Esophagus squamous epithelium (tissue), 5 donors: ENCODE measurements at regions not wholly inside any gene's neighbourhood (a gene's known extent, or its start where the extent isn't known, plus 50 kb on each side); places are given as distances from the start of the nearest gene placed in this dataset.

ENCODE experiments used
- DNase-seq: peaks from one replicate; lab custom pipeline; 2025; lab: John Stamatoyannopoulos, UW
- H3K27ac ChIP-seq, 4 donors: fragments of 200-600 bp; sonication (generic); one replicate each; pipeline ENCODE4 v1.5.1; 2016 to 2019; ENCODE audit warnings: mild to moderate bottlenecking in 1 of 4
- H3K27me3 ChIP-seq, 4 donors: fragments of 200-600 bp; sonication (generic); 1 replicate in 3 of 4; 2 replicates in 1 of 4; pipeline versions ENCODE4 v1.5.1 to v1.6.0; 2017 to 2021; ENCODE audit warnings: antibody characterized with exemption in 1 of 4
- H3K36me3 ChIP-seq, 3 donors: fragments of 200-600 bp; sonication (generic); one replicate each; pipeline ENCODE4 v1.5.1; 2016 to 2019
- H3K4me1 ChIP-seq, 3 donors: fragments of 200-600 bp; sonication (generic); one replicate each; pipeline ENCODE4 v1.5.1; 2017 to 2019
- H3K4me3 ChIP-seq, 4 donors: fragments of 200-600 bp; sonication (generic); 1 replicate in 3 of 4; 2 replicates in 1 of 4; pipeline ENCODE4 v1.5.1; 2016 to 2019; ENCODE audit warnings: mild to moderate bottlenecking in 2 of 4, moderate library complexity in 1 of 4
- H3K9me3 ChIP-seq, 3 donors: fragments of 200-600 bp; sonication (generic); one replicate each; pipeline ENCODE4 v1.5.1; 2016 to 2019
- CTCF ChIP-seq, 6 experiments: fragments of 450-650 bp in 4 of 6; fragments of 200-600 bp in 2 of 6; sonication (generic) in 2 of 6; IDR thresholded peaks; one replicate each; pipeline ENCODE4 v1.5.1; 2016 to 2019; ENCODE audit warnings: antibody characterized with exemption in 6 of 6, mild to moderate bottlenecking in 4 of 6, moderate library complexity in 4 of 6
- POLR2A ChIP-seq, 4 donors: fragments of 450-650 bp; IDR thresholded peaks; one replicate each; pipeline ENCODE4 v1.6.1; 2017; ENCODE audit warnings: antibody characterized with exemption in 4 of 4, mild to moderate bottlenecking in 4 of 4, moderate library complexity in 3 of 4
- WGBS, 2 donors: methylation state at CpG; one replicate each; pipeline ENCODE4 v1.1.5; 2018; 5-methylcytosine and 5-hydroxymethylcytosine counted together
- intact Hi-C: fragments of 100-400 bp; cut with DNase I; formaldehyde crosslinking; loops from one replicate; pipeline ENCODE4 v1.15.0; 2022
- donor health status: DM: yes; HTN: yes; CAD: no.

- no peak for DNase-seq
- WGBS, 2 donors: 44 to 83% methylated on average over 1 of the region's 1 CpG
- H3K27ac ChIP-seq: no peak overlapping the region
- H3K9me3 ChIP-seq: no peaks in the 10 kb centered on the region
- no peak for TF ChIP-seq POLR2A (IDR thresholded peaks at IDR 0.05)
- TF ChIP-seq CTCF (IDR thresholded peaks at IDR 0.05): no peak
- no peaks in the 10 kb centered on the region for H3K4me1 ChIP-seq
- no peaks in the 10 kb centered on the region for H3K27me3 ChIP-seq
- no peaks in the 10 kb centered on the region for H3K36me3 ChIP-seq
- no peak overlapping the region for H3K4me3 ChIP-seq
- intact Hi-C loops: no loop called here
Observed at GRCh38 chrX:42546800-42547199, 231.2 kb downstream of the PPP1R2C start.

DNA sequence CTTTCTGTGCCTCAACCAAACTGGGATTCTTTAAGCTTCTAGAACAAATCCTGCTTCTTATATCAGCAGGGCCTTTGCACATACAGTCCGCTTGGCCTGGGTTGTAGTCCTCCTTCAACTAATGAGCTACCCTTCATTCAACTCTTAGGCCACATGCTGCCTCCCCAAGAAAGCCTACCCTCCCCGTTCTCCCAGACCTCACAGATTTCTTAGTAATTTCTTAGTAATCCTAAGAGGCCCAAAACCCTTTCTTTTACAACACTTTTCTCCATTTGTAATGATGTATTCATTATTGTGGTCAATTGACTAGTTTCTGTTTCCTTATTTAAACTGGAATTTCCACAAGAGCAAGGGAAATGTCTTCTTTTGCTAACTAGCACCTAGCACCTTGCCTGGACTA, 233.1 kb downstream of the PPP1R2C start:
- Histone ChIP-seq H3K27me3 (no peaks in the 10 kb centered on the region), H3K27ac (no peak overlapping the region), H3K4me3 (no peak overlapping the region), H3K4me1 (no peaks in the 10 kb centered on the region), H3K9me3 (no peaks in the 10 kb centered on the region), H3K36me3 (no peaks in the 10 kb centered on the region)
- WGBS, 2 donors: 69 to 94% methylated on average over 2 of the region's 2 CpGs
- TF ChIP-seq POLR2A (IDR thresholded peaks at IDR 0.05): no peak
- no peak for TF ChIP-seq CTCF (IDR thresholded peaks at IDR 0.05)
- intact Hi-C loops: no loop called here
- no peak for DNase-seq

DNA sequence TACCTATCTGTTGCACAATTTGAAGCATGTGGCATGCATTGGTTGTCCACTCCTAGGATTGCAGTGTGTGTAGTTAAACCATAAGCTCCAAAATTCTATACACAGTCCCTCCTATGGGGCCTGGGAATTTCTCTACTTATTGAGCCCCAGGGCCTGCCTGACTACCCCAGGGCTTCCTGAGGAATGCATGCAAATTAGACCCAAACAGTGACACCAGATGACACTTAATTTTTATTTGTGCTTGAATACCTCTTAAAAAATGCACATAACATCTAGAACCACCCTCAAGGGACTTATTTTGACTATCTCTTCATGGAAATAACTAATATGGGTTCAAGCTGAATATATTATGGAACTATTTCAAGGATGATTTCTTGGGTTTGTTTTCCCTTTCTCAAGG, 236.4 kb downstream of the PPP1R2C start:
- intact Hi-C loops: no loop called here
- H3K27ac ChIP-seq: no peak overlapping the region
- H3K9me3 ChIP-seq: no peaks in the 10 kb centered on the region
- H3K27me3 ChIP-seq: no peaks in the 10 kb centered on the region
- no peak overlapping the region for H3K4me3 ChIP-seq
- TF ChIP-seq CTCF (IDR thresholded peaks at IDR 0.05): no peak
- H3K4me1 ChIP-seq: no peaks in the 10 kb centered on the region
- no peaks in the 10 kb centered on the region for H3K36me3 ChIP-seq
- no peak for DNase-seq

DNA sequence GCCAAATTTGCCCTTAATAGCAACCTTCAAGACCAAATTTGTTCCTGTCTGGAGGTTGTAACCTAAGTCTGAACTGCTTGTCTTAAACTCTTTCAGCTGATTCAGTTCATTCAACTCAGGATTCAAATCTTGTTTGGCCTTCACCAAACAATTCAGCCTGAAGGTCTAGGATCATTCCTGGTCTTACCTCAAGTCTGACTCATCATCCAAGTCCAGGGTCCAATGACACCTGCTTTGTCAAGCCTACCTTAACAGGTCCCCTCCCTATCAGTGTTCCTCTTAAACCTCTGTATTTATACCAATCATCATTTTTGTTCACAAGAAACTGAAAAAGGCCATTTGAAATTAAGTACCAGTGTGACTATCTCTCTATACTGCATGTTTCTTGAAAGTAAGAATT, 237.8 kb downstream of the PPP1R2C start:
- H3K27me3 ChIP-seq: no peaks in the 10 kb centered on the region
- H3K4me3 ChIP-seq: no peak overlapping the region
- H3K27ac ChIP-seq: no peak overlapping the region
- no peak for TF ChIP-seq POLR2A (IDR thresholded peaks at IDR 0.05)
- TF ChIP-seq CTCF (IDR thresholded peaks at IDR 0.05): no peak
- H3K9me3 ChIP-seq: no peaks in the 10 kb centered on the region
- intact Hi-C loops: no loop called here
- H3K4me1 ChIP-seq: no peaks in the 10 kb centered on the region
- DNase-seq: no peak
- H3K36me3 ChIP-seq: no peaks in the 10 kb centered on the region

DNA sequence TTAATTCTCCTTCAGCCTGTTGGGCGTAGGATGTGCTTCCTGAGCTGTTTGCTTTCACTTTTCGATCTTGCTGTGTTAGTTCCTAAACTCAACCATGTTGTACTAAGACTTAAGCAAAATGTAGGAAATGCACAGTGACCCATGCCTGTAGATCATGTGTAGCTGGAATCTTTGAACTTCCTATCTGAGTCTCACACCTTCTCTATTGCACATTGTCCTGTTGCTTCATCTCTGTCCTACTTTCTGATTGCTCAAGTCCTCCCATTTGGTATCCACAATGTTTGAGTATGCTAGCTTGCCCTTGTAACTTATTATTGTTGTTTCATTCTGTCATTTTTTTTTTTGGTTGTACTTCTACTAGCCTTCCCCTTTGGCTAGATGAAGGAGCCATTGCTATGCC, 239.6 kb downstream of the PPP1R2C start:
- H3K27ac ChIP-seq: no peak overlapping the region
- H3K4me1 ChIP-seq: no peaks in the 10 kb centered on the region
- no peaks in the 10 kb centered on the region for H3K36me3 ChIP-seq
- TF ChIP-seq CTCF (IDR thresholded peaks at IDR 0.05) (no peak), POLR2A (IDR thresholded peaks at IDR 0.05) (no peak)
- H3K4me3 ChIP-seq: no peak overlapping the region
- no peaks in the 10 kb centered on the region for H3K9me3 ChIP-seq
- H3K27me3 ChIP-seq: no peaks in the 10 kb centered on the region
- 40 to 70% methylated on average over 1 to 2 of the region's 2 CpGs for WGBS, 2 donors
- intact Hi-C loops: no loop called here
- no peak for DNase-seq
